ENCODE measurements at regions not wholly inside any gene's neighbourhood (a gene's known extent, or its start where the extent isn't known, plus 50 kb on each side); places are given as distances from the start of the nearest gene placed in this dataset.

GRCh38 chr3:161427347-161427746 is 56.0 kb upstream of the SPTSSB start:
- no peak for TF ChIP-seq CTCF (IDR thresholded peaks at IDR 0.05)
- TF ChIP-seq POLR2A (IDR thresholded peaks at IDR 0.05) = no peak
